SU-DHL-6 (cell line): ENCODE measurements at regions not wholly inside any gene's neighbourhood (a gene's known extent, or its start where the extent isn't known, plus 50 kb on each side); places are given as distances from the start of the nearest gene placed in this dataset.

Experiments
- H2AFZ ChIP-seq: fragments of 200-600 bp; sonication (generic); 2 replicates; pipeline ENCODE4 v1.6.1; 2014; ENCODE audit warnings: low read depth, mild to moderate bottlenecking, moderate library complexity, mixed read lengths, antibody characterized with exemption, low read length; ENCODE audit not compliant: severe bottlenecking
- H3F3A ChIP-seq: fragments of 200-600 bp; shearing (Covaris generic); 2 replicates; pipeline ENCODE4 v1.6.0; 2016; ENCODE audit warnings: antibody characterized with exemption, mild to moderate bottlenecking; ENCODE audit not compliant: insufficient read depth
- H3K27ac ChIP-seq: fragments of 200-600 bp; sonication (generic); 2 replicates; pipeline ENCODE4 v1.5.1; 2016; ENCODE audit warnings: low read depth, mild to moderate bottlenecking, low read length, moderate library complexity, mixed read lengths
- H3K27me3 ChIP-seq: fragments of 200-600 bp; sonication (generic), shearing (Covaris generic); 2 replicates; pipeline ENCODE4 v1.6.0; 2014; ENCODE audit warnings: mild to moderate bottlenecking, low read length
- H3K36me3 ChIP-seq: fragments of 200-600 bp; sonication (generic); 2 replicates; pipeline ENCODE4 v1.6.1; 2014; ENCODE audit warnings: mild to moderate bottlenecking, low read length, mixed read lengths
- H3K4me2 ChIP-seq: fragments of 300-600, 200-600 bp; shearing (Covaris generic), sonication (generic); 2 replicates; pipeline ENCODE4 v1.6.0; 2014; ENCODE audit warnings: low read length, low read depth, mild to moderate bottlenecking; ENCODE audit not compliant: poor library complexity, severe bottlenecking
- H3K4me3 ChIP-seq: fragments of 200-600 bp; sonication (generic); 2 replicates; pipeline ENCODE4 v1.5.1; 2014; ENCODE audit warnings: antibody characterized with exemption, low read length, mild to moderate bottlenecking, mixed read lengths; ENCODE audit not compliant: insufficient read depth, poor library complexity, severe bottlenecking
- H3K79me2 ChIP-seq: fragments of 200-600 bp; sonication (generic); 2 replicates; pipeline ENCODE4 v1.6.1; 2014; ENCODE audit warnings: mild to moderate bottlenecking, low read length, moderate library complexity; ENCODE audit not compliant: insufficient read depth
- H3K9ac ChIP-seq: fragments of 200-600 bp; sonication (generic); 2 replicates; pipeline ENCODE4 v1.7.0; 2014; ENCODE audit warnings: mild to moderate bottlenecking, low read length
- H3K9me2 ChIP-seq: fragments of 200-600 bp; sonication (generic); replicated peaks from 2 replicates; pipeline ENCODE4 v1.6.1; 2014; ENCODE audit warnings: low read length; ENCODE audit not compliant: insufficient read depth
- H3K9me3 ChIP-seq: fragments of 200-600 bp; sonication (generic); 2 replicates; pipeline ENCODE4 v1.6.1; 2014; ENCODE audit warnings: low read length, mixed read lengths; ENCODE audit not compliant: insufficient read depth
- H4K20me1 ChIP-seq: fragments of 200-600 bp; sonication (generic); 2 replicates; pipeline ENCODE4 v1.6.1; 2014; ENCODE audit warnings: low read depth, mild to moderate bottlenecking, antibody characterized with exemption, low read length, moderate library complexity, mixed read lengths
- CTCF ChIP-seq: fragments of 200-600 bp; sonication (generic); IDR thresholded peaks from one replicate; pipeline ENCODE4 v1.5.1; 2017; ENCODE audit warnings: antibody characterized with exemption, mild to moderate bottlenecking, low read length, moderate library complexity; ENCODE audit not compliant: insufficient read depth, poor library complexity, severe bottlenecking
- EZH2phosphoT487 ChIP-seq: fragments of 200-600 bp; sonication (generic), shearing (Covaris generic); conservative IDR thresholded peaks from 2 replicates; pipeline ENCODE4 v1.6.1; 2018; ENCODE audit warnings: mild to moderate bottlenecking, antibody characterized with exemption, low read length, moderate library complexity, mixed read lengths

DNA sequence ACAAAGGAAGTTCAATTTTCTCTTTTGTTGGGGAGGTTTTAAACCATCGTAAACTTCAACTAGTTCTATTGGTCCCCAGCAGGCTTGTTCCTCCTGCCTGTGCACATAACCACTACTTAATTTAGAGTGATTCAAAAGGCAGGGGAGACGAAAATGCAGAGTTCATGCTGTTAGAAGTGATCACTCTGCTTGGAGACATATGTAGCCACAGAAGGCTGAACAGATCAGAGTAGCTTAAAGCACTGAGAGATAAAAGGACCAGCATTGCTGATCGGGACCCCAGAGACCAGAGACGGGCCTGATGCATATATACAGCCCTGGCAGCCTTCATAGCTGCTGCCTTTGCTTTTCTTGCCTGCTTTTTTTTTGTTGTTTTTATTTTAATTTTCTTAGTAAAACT is 662.0 kb upstream of the CPEB2 start:
- TF ChIP-seq EZH2phosphoT487, result no peak
- TF ChIP-seq CTCF, result no peak
- no peaks in the 10 kb centered on the region for H3K9me2 ChIP-seq

DNA sequence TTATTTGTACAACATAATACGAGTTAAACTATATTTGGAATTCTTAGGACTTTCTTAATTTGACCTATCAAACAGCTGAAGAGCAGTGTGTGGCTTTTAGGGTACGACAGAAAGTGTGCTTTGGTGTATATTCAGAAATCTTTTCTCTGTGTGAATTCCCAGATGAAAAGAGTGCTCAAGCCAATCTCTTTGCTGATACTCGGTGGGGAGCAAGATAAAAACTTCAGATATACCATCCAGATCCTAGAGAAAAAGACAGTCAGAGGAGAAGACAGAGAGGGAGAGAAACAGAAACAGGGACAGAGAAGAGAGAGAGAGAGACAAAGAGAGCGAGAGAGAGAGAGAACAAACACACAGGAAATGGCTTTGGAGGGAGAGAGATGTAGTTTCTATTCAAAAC is 658.3 kb upstream of the CPEB2 start:
- Histone ChIP-seq H3K27me3 (no peaks in the 10 kb centered on the region), H3F3A (no peaks in the 10 kb centered on the region), H3K4me3 (no peak overlapping the region), H3K9me3 (no peaks in the 10 kb centered on the region), H2AFZ (no peak overlapping the region), H3K36me3 (no peaks in the 10 kb centered on the region), H3K27ac (no peak overlapping the region), H3K4me2 (no peak overlapping the region), H4K20me1 (no peaks in the 10 kb centered on the region), H3K79me2 (no peaks in the 10 kb centered on the region), H3K9me2 (no peaks in the 10 kb centered on the region), H3K9ac (no peak overlapping the region)
- no peak for TF ChIP-seq EZH2phosphoT487
- TF ChIP-seq CTCF, result no peak

More for the DNA sequence above, 662.0 kb upstream of the CPEB2 start:
- H3K27ac ChIP-seq, result no peak overlapping the region
- no peaks in the 10 kb centered on the region for H3F3A ChIP-seq
- no peak overlapping the region for H2AFZ ChIP-seq
- no peak overlapping the region for H3K4me3 ChIP-seq
- no peaks in the 10 kb centered on the region for H3K9me3 ChIP-seq
- no peaks in the 10 kb centered on the region for H3K36me3 ChIP-seq
- no peaks in the 10 kb centered on the region for H3K27me3 ChIP-seq
- no peaks in the 10 kb centered on the region for H3K79me2 ChIP-seq
- no peak overlapping the region for H3K4me2 ChIP-seq
- no peak overlapping the region for H3K9ac ChIP-seq
- H4K20me1 ChIP-seq, result no peaks in the 10 kb centered on the region

GRCh38 chr4:14345356-14345775 is 656.9 kb upstream of the CPEB2 start:
- H4K20me1 ChIP-seq, result no peaks in the 10 kb centered on the region
- no peak overlapping the region for H2AFZ ChIP-seq
- TF ChIP-seq CTCF, result no peak
- no peak for TF ChIP-seq EZH2phosphoT487
- no peaks in the 10 kb centered on the region for H3K27me3 ChIP-seq
- H3K79me2 ChIP-seq, result no peaks in the 10 kb centered on the region
- H3K9me3 ChIP-seq, result no peaks in the 10 kb centered on the region
- no peak overlapping the region for H3K4me3 ChIP-seq
- H3K27ac ChIP-seq, result no peak overlapping the region
- H3K36me3 ChIP-seq, result no peaks in the 10 kb centered on the region
- no peak overlapping the region for H3K4me2 ChIP-seq
- no peaks in the 10 kb centered on the region for H3F3A ChIP-seq
- H3K9me2 ChIP-seq, result no peaks in the 10 kb centered on the region; the same call in 1 of the 2 replicates
- H3K9ac ChIP-seq, result no peak overlapping the region

- Histone ChIP-seq H3K9me3 (no peaks in the 10 kb centered on the region), H2AFZ (no peak overlapping the region), H3K27ac (no peak overlapping the region), H3K27me3 (no peaks in the 10 kb centered on the region), H3K79me2 (no peaks in the 10 kb centered on the region), H3K36me3 (no peaks in the 10 kb centered on the region), H4K20me1 (no peaks in the 10 kb centered on the region), H3K4me2 (no peak overlapping the region), H3K4me3 (no peak overlapping the region), H3K9ac (no peak overlapping the region), H3F3A (no peaks in the 10 kb centered on the region), H3K9me2 (no peaks in the 10 kb centered on the region; the same call in 1 of the 2 replicates)
- no peak for TF ChIP-seq EZH2phosphoT487
- no peak for TF ChIP-seq CTCF
Observed at GRCh38 chr4:14347526-14347925, 654.8 kb upstream of the CPEB2 start.
